Vagina (tissue), 2 donors: ENCODE measurements at regions not wholly inside any gene's neighbourhood (a gene's known extent, or its start where the extent isn't known, plus 50 kb on each side); places are given as distances from the start of the nearest gene placed in this dataset.

Experiments
- POLR2A ChIP-seq, 2 donors: fragments of 450-650 bp; IDR thresholded peaks; one replicate each; pipeline ENCODE4 v1.6.1; 2017; ENCODE audit warnings: antibody characterized with exemption in 2 of 2, mild to moderate bottlenecking in 2 of 2, moderate library complexity in 2 of 2
- TF ChIP-seq, protein P1 (sequence below), 3 experiments: fragments of 450-650 bp in 2 of 3; fragments of 200-600 bp in 1 of 3; sonication (generic) in 1 of 3; IDR thresholded peaks; one replicate each; pipeline ENCODE4 v1.5.1; 2017 to 2019; ENCODE audit warnings: antibody characterized with exemption in 3 of 3, mild to moderate bottlenecking in 2 of 3, moderate library complexity in 2 of 3

DNA sequence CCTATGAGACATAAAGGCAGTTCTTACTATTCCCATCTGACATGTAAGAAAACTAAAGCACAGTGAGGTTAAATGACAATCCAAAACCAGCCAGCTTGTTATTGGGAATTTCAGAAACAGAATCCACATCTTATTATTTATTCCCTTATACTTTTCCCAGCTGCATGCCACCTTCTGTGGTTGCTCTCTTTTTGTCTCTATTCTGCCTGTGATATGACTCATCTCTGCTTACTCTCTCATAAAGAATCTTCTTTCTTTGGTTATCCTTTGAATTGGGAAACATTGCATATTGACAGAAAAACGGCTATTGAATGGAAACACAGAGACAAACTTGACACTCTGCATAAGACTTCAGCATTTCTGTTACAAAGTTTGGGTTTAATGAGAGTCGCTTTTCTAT, 183.2 kb downstream of the TLR4 start:
- TF ChIP-seq POLR2A (IDR thresholded peaks at IDR 0.05): no peak
- TF ChIP-seq, protein P1, sequence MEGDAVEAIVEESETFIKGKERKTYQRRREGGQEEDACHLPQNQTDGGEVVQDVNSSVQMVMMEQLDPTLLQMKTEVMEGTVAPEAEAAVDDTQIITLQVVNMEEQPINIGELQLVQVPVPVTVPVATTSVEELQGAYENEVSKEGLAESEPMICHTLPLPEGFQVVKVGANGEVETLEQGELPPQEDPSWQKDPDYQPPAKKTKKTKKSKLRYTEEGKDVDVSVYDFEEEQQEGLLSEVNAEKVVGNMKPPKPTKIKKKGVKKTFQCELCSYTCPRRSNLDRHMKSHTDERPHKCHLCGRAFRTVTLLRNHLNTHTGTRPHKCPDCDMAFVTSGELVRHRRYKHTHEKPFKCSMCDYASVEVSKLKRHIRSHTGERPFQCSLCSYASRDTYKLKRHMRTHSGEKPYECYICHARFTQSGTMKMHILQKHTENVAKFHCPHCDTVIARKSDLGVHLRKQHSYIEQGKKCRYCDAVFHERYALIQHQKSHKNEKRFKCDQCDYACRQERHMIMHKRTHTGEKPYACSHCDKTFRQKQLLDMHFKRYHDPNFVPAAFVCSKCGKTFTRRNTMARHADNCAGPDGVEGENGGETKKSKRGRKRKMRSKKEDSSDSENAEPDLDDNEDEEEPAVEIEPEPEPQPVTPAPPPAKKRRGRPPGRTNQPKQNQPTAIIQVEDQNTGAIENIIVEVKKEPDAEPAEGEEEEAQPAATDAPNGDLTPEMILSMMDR (IDR thresholded peaks at IDR 0.05): no peak
